HCT116 (cell line): ENCODE measurements at regions not wholly inside any gene's neighbourhood (a gene's known extent, or its start where the extent isn't known, plus 50 kb on each side); places are given as distances from the start of the nearest gene placed in this dataset.
A peak's percentile ranks its signal among the peaks of the same experiment; 100 is the strongest.

Experiments used
- ATAC-seq: fragments of 200-7000 bp; cut with Tn5 transposase; 2 replicates; pipeline ENCODE4 v1.9.1; 2020; ENCODE audit warnings: mild to moderate bottlenecking, moderate library complexity
- BruUV-seq: library from RNA; stranded (reverse); fragments of 400-500 nt; replicated peaks from 2 replicates; lab custom pipeline; 2021; lab: Mats Ljungman, UMichigan
- CTCF ChIA-PET: fragments of 300-600 bp; sonication (Branson Sonifier 250); formaldehyde crosslinking; loops from one replicate; lab custom pipeline; 2021; ENCODE audit warnings: antibody characterized with exemption; lab: Charles Lee
- POLR2A ChIA-PET: fragments of 300-600, 350-600 bp; sonication (Branson Sonifier 250); formaldehyde crosslinking; loops from one replicate; lab custom pipeline; 2021; ENCODE audit warnings: antibody characterized with exemption; lab: Charles Lee
- RAD21 ChIA-PET, 2 experiments: fragments of 300-600 bp; sonication (Branson Sonifier 250); formaldehyde crosslinking; loops; one replicate each; lab custom pipeline; 2023; ENCODE audit warnings: low total read pairs in 2 of 2; ENCODE audit not compliant: uncharacterized antibody in 2 of 2, unreplicated experiment in 2 of 2, low non-redundant PET in 1 of 2; lab: Charles Lee
- DNase-seq: peaks from one replicate; pipeline ENCODE4 v3.0.0-alpha.2; 2010; ENCODE audit warnings: low read depth, low spot score
- H2AFZ ChIP-seq: fragments of 200-600 bp; shearing (Covaris generic), sonication (generic); 2 replicates; pipeline ENCODE4 v1.6.1; 2017; ENCODE audit warnings: low read depth, mixed run types, mixed read lengths, antibody characterized with exemption, low read length; ENCODE audit not compliant: poor library complexity, severe bottlenecking
- H3K27ac ChIP-seq: 2 replicates; pipeline ENCODE4 v1.5.1; 2012; ENCODE audit warnings: low read depth, low read length
- H3K27me3 ChIP-seq: fragments of 200-600 bp; sonication (generic); 2 replicates; pipeline ENCODE4 v1.6.1; 2016; ENCODE audit warnings: mixed run types, low read length, mixed read lengths; ENCODE audit not compliant: insufficient read depth
- H3K36me3 ChIP-seq, 2 experiments: fragments of 200-500 bp in 1 of 2; fragments of 200-600 bp in 1 of 2; sonication (Bioruptor generic) in 1 of 2; sonication (generic) in 1 of 2; 2 replicates each; pipeline versions ENCODE4 v1.5.1 to v1.6.1; 2014 to 2016; ENCODE audit warnings: low read length in 2 of 2, inconsistent platforms in 1 of 2, mixed read lengths in 1 of 2, mixed run types in 1 of 2; ENCODE audit not compliant: insufficient read depth in 2 of 2, control insufficient read depth in 1 of 2
- H3K4me1 ChIP-seq, 2 experiments: fragments of 200-600 bp in 1 of 2; sonication (generic) in 1 of 2; 2 replicates each; pipeline versions ENCODE4 v1.5.1 to v1.6.1; 2012 to 2017; ENCODE audit warnings: low read length in 2 of 2, inconsistent platforms in 1 of 2, mild to moderate bottlenecking in 1 of 2, mixed read lengths in 1 of 2, mixed run types in 1 of 2, moderate library complexity in 1 of 2; ENCODE audit not compliant: insufficient read depth in 2 of 2, control insufficient read depth in 1 of 2
- H3K4me2 ChIP-seq: fragments of 200-600 bp; sonication (generic); 2 replicates; pipeline ENCODE4 v1.6.1; 2017; ENCODE audit warnings: mixed run types, low read length, mixed read lengths
- H3K4me3 ChIP-seq, 2 experiments: fragments of 200-600 bp in 1 of 2; sonication (generic) in 1 of 2; replicated peaks in 1 of 2; 2 replicates each; pipeline ENCODE4 v1.5.1; 2011 to 2016; ENCODE audit warnings: low read length in 2 of 2, control low read depth in 1 of 2, low read depth in 1 of 2, mild to moderate bottlenecking in 1 of 2, mixed read lengths in 1 of 2, mixed run types in 1 of 2
- H3K79me2 ChIP-seq: fragments of 200-600 bp; sonication (generic); 2 replicates; pipeline ENCODE4 v1.6.1; 2017; ENCODE audit warnings: mild to moderate bottlenecking, mixed run types, low read length, moderate library complexity, mixed read lengths; ENCODE audit not compliant: insufficient read depth
- H3K9ac ChIP-seq: fragments of 200-600 bp; sonication (generic); 2 replicates; pipeline ENCODE4 v1.6.1; 2016; ENCODE audit warnings: low read length, mixed read lengths
- H3K9me2 ChIP-seq: fragments of 200-600 bp; sonication (generic), shearing (Covaris generic); 2 replicates; pipeline ENCODE4 v1.6.1; 2017; ENCODE audit warnings: mixed run types, mild to moderate bottlenecking, moderate library complexity; ENCODE audit not compliant: insufficient read depth
- H3K9me3 ChIP-seq, 2 experiments: fragments of 200-500 bp in 1 of 2; fragments of 200-600 bp in 1 of 2; sonication (Bioruptor generic) in 1 of 2; sonication (generic) in 1 of 2; 2 replicates each; pipeline ENCODE4 v1.6.1; 2014 to 2017; ENCODE audit warnings: low read length in 2 of 2, mixed read lengths in 2 of 2, inconsistent platforms in 1 of 2, low read depth in 1 of 2, mild to moderate bottlenecking in 1 of 2, mixed run types in 1 of 2, moderate library complexity in 1 of 2; ENCODE audit not compliant: control insufficient read depth in 1 of 2, insufficient read depth in 1 of 2
- H4K20me1 ChIP-seq: fragments of 200-600 bp; sonication (generic), shearing (Covaris generic); 2 replicates; pipeline ENCODE4 v1.6.1; 2017; ENCODE audit warnings: mixed run types, mild to moderate bottlenecking, moderate library complexity; ENCODE audit not compliant: insufficient read depth
- CBX3 ChIP-seq: IDR thresholded peaks from 2 replicates; pipeline ENCODE4 v1.6.1; 2012; ENCODE audit warnings: low read depth
- ELF1 ChIP-seq: IDR thresholded peaks from 2 replicates; pipeline ENCODE4 v1.6.1; 2012; ENCODE audit warnings: low read depth, borderline replicate concordance
- EZH2phosphoT487 ChIP-seq: fragments of 200-600 bp; IDR thresholded peaks from 2 replicates; pipeline ENCODE4 v1.6.1; 2018; ENCODE audit warnings: antibody characterized with exemption, borderline replicate concordance
- FOSL1 ChIP-seq: IDR thresholded peaks from 2 replicates; pipeline ENCODE4 v1.6.1; 2012; ENCODE audit warnings: low read depth
- JUND ChIP-seq: IDR thresholded peaks from 2 replicates; pipeline ENCODE4 v1.6.1; 2012
- RAD21 ChIP-seq: IDR thresholded peaks from 2 replicates; pipeline ENCODE4 v1.6.1; 2012; ENCODE audit warnings: low read depth, mild to moderate bottlenecking
- SRF ChIP-seq: IDR thresholded peaks from 2 replicates; pipeline ENCODE4 v1.6.1; 2012; ENCODE audit warnings: low read depth
- TCF7L2 ChIP-seq: IDR thresholded peaks from 2 replicates; pipeline ENCODE4 v1.7.0; 2011; ENCODE audit warnings: borderline replicate concordance, inconsistent platforms; ENCODE audit not compliant: insufficient read depth, insufficient read length; ENCODE audit errors: extremely low read depth
- ZFX ChIP-seq: fragments of 450-650 bp; IDR thresholded peaks from 2 replicates; pipeline ENCODE4 v1.6.1; 2017
- intact Hi-C: fragments of 100-400 bp; cut with micrococcal nuclease; formaldehyde crosslinking; loops from 2 replicates; pipeline ENCODE4 v1.10.0; 2022
- TF ChIP-seq, protein P1 (sequence below), 3 experiments: fragments of 200-600 bp in 1 of 3; sonication (generic) in 1 of 3; IDR thresholded peaks in 2 of 3; conservative IDR thresholded peaks in 1 of 3; 2 replicates each; pipeline ENCODE4 v1.5.1; 2012 to 2017; ENCODE audit warnings: low read depth in 2 of 3, low read length in 2 of 3, antibody characterized with exemption in 1 of 3, borderline replicate concordance in 1 of 3, control low read depth in 1 of 3, mild to moderate bottlenecking in 1 of 3, mixed read lengths in 1 of 3, mixed run types in 1 of 3, moderate library complexity in 1 of 3; ENCODE audit not compliant: insufficient read depth in 1 of 3
- TF ChIP-seq, protein P2 (sequence below): IDR thresholded peaks from 2 replicates; pipeline ENCODE4 v1.6.1; 2012

DNA sequence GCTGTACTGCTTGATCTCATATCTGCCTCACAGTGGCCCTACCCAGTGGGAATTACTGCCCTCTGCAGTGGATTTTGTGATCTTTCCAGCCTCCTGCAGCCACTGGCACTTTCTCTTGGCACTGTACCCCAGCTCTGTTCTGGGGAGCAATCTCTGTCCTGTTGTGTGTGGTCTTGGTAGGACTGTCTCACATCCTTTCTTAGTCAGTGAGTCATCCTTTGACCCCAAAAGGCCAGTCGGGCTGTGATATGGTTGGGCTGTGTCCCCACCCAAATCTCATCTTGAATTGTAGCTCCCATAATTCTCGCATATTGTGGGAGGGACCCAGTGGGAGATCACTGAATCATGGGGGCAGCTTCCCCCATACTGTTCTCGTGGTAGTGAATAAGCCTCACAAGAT is 133.3 kb upstream of the TPM1 start:
- ChIA-PET POLR2A (no interaction called here), RAD21 (no interaction called here), CTCF (no interaction called here)
- Histone ChIP-seq H3K9ac (no peak overlapping the region), H2AFZ (no peak overlapping the region), H3K4me1 (peaks cover 0 to 4% of the 10 kb centered on the region in 2 experiments; a peak in 1 of 4 replicates), H3K4me2 (no peak overlapping the region), H3K9me2 (no peaks in the 10 kb centered on the region), H3K27ac (no peak overlapping the region), H3K9me3 (no peaks in the 10 kb centered on the region), H4K20me1 (no peaks in the 10 kb centered on the region), H3K27me3 (no peaks in the 10 kb centered on the region), H3K4me3 (no peak overlapping the region), H3K36me3 (no peaks in the 10 kb centered on the region), H3K79me2 (no peaks in the 10 kb centered on the region)
- ATAC-seq (peak; percentile 38; the same call in 1 of the 2 replicates), DNase-seq (no peak)
- no TSS peak for BruUV-seq
- intact Hi-C loops: no loop called here
- peak; percentile 25 for TF ChIP-seq RAD21
- TF ChIP-seq JUND: no peak

DNA sequence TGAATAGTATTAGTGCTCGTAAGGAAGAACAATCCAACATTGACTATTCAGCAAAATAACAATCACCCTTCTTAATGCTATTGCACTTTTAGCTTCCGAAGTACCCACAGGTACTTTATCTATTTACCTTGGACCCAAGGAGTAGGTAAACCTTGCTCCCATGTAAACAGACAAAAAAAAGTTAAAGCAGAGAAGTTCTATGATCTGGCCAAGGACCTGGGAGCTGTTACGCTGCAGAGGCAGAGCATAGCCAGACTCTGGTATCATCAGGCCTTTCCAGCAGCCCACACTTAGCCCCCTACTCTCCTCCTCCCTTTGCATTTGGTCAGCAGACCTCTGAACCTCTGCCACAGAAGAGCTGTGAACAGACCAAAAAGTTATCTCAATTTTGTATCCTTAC is 130.3 kb upstream of the TPM1 start:
- CTCF ChIA-PET: no interaction called here
- POLR2A ChIA-PET: no interaction called here
- intact Hi-C loops: no loop called here

More for the DNA sequence above, 130.3 kb upstream of the TPM1 start:
- Histone ChIP-seq H4K20me1 (no peaks in the 10 kb centered on the region), H3K4me3 (no peak overlapping the region), H3K79me2 (no peaks in the 10 kb centered on the region), H3K9me2 (no peaks in the 10 kb centered on the region), H3K4me1 (peaks cover 0 to 4% of the 10 kb centered on the region in 2 experiments; a peak in 1 of 4 replicates), H3K27ac (no peak overlapping the region), H2AFZ (no peak overlapping the region), H3K9ac (no peak overlapping the region), H3K4me2 (no peak overlapping the region), H3K9me3 (no peaks in the 10 kb centered on the region), H3K36me3 (no peaks in the 10 kb centered on the region), H3K27me3 (no peaks in the 10 kb centered on the region)
- DNase-seq (no peak), ATAC-seq (no peak)
- TF ChIP-seq FOSL1: no peak
- TF ChIP-seq ZFX: no peak
- no peak for TF ChIP-seq TCF7L2
- no peak for TF ChIP-seq CBX3
- TF ChIP-seq JUND: no peak
- TF ChIP-seq, protein P1, sequence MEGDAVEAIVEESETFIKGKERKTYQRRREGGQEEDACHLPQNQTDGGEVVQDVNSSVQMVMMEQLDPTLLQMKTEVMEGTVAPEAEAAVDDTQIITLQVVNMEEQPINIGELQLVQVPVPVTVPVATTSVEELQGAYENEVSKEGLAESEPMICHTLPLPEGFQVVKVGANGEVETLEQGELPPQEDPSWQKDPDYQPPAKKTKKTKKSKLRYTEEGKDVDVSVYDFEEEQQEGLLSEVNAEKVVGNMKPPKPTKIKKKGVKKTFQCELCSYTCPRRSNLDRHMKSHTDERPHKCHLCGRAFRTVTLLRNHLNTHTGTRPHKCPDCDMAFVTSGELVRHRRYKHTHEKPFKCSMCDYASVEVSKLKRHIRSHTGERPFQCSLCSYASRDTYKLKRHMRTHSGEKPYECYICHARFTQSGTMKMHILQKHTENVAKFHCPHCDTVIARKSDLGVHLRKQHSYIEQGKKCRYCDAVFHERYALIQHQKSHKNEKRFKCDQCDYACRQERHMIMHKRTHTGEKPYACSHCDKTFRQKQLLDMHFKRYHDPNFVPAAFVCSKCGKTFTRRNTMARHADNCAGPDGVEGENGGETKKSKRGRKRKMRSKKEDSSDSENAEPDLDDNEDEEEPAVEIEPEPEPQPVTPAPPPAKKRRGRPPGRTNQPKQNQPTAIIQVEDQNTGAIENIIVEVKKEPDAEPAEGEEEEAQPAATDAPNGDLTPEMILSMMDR (IDR thresholded peaks at IDR 0.05 in 2 of 3, conservative IDR thresholded peaks at IDR 0.05 in 1 of 3; ENCODE audit: borderline replicate concordance in 1 of 3, insufficient read depth in 1 of 3, low read depth in 2 of 3, low read length in 2 of 3): no peak
- TF ChIP-seq SRF: no peak
- TF ChIP-seq RAD21: no peak
- TF ChIP-seq ELF1: no peak
- TF ChIP-seq, protein P2, sequence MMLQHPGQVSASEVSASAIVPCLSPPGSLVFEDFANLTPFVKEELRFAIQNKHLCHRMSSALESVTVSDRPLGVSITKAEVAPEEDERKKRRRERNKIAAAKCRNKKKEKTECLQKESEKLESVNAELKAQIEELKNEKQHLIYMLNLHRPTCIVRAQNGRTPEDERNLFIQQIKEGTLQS: no peak
- no peak for TF ChIP-seq EZH2phosphoT487
- BruUV-seq: no TSS peak
- RAD21 ChIA-PET: no interaction called here
